ENCODE measurements at regions not wholly inside any gene's neighbourhood (a gene's known extent, or its start where the extent isn't known, plus 50 kb on each side); places are given as distances from the start of the nearest gene placed in this dataset.

DNA sequence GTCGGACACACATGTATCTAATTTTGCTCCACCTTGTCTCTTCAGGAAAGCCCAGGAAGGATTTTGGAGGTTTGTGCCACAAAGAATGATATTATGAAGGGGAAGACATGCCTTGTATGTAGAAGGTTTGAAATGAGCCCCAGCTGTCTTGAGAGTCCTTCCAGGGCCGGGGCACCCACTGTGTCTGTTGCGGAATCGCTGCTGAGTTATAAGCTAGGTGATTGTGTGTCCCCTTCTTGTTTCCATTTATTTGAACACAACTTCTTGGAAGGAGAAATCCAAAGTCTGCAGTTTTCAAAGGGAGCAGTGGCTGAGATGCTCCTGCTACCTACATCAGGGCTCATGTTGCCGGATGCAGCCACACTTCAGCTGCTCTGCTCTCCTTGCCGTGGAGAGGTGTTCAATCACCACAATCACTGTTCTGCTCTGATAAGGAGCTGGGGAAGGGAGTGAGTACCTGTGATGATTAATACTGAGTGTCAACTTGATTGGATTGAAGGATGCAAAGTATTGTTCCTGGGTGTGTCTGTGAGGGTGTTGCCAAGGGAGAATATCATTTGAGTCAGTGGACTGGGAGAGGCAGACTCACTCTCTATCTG lies 828.6 kb downstream of the QKI start:
- Histone ChIP-seq H3K4me1 (ENCODE audit: control insufficient read depth in 5 of 5, insufficient read depth in 5 of 5, low read length in 5 of 5) (peaks cover 0 to 6% (median 0%) of the 10 kb centered on the region in 5 donors), H3K36me3 (ENCODE audit: control insufficient read depth in 5 of 5, insufficient read depth in 5 of 5, low read length in 5 of 5) (no peaks in the 10 kb centered on the region), H3K27me3 (ENCODE audit: control insufficient read depth in 5 of 5, insufficient read depth in 4 of 5, low read length in 5 of 5) (no peaks in the 10 kb centered on the region), H3K9ac (ENCODE audit: low read length in 5 of 5) (no peak overlapping the region), H3K27ac (ENCODE audit: low read depth, low read length) (no peak overlapping the region), H3K4me3 (ENCODE audit: low read depth in 1 of 5, low read length in 5 of 5) (no peak overlapping the region), H3K9me3 (ENCODE audit: control insufficient read depth in 5 of 5, low read length in 5 of 5) (no peaks in the 10 kb centered on the region)

DNA sequence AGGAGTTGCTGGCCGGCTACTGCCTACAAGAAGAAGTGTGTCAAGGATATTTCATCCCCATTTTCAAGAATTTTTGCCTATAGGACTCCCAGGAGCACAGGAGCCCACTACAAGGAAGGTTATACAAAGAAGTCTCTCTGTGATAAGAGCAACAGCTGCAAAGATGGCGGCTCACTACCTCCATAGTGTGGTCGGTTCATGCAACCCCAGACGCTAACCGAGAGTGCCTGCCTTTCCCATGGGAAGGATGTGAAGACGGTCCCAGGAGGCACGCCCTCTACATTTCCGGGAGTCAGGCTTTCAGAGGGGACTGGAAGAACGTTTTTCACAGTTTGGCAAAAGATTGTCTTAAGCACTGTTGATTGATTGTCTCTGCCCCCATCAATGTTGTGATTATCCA lies 816.3 kb downstream of the QKI start:
- Histone ChIP-seq H3K27me3 (ENCODE audit: control insufficient read depth in 5 of 5, insufficient read depth in 4 of 5, low read length in 5 of 5) (no peaks in the 10 kb centered on the region), H3K9me3 (ENCODE audit: control insufficient read depth in 5 of 5, low read length in 5 of 5) (peaks cover 0 to 3% (median 0%) of the 10 kb centered on the region in 5 donors), H3K4me3 (ENCODE audit: low read depth in 1 of 5, low read length in 5 of 5) (no peak overlapping the region), H3K4me1 (ENCODE audit: control insufficient read depth in 5 of 5, insufficient read depth in 5 of 5, low read length in 5 of 5) (no peaks in the 10 kb centered on the region), H3K36me3 (ENCODE audit: control insufficient read depth in 5 of 5, insufficient read depth in 5 of 5, low read length in 5 of 5) (no peaks in the 10 kb centered on the region), H3K9ac (ENCODE audit: low read length in 5 of 5) (no peak overlapping the region), H3K27ac (ENCODE audit: low read depth, low read length) (no peak overlapping the region)

DNA sequence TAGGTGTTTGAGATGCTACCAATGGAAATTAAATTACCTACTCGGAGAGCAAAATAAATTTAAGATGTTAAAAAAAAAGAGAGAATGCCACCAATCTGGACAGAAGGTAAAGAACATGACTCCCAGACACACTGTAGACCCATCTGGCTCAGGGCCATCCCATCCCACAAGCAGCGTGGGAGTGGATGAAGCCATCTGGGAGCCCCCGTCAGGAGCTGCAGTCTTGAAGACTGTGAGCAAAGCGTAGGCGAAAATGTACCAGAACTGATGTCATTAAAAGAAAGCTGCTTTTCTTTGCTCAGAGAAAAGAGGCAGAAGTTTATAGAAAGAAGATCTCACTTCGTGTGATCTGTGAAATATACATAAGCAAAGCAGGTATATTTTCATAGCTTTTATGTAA lies 815.7 kb downstream of the QKI start:
- H3K9ac ChIP-seq (ENCODE audit: low read length in 5 of 5), result no peak overlapping the region
- H3K27me3 ChIP-seq (ENCODE audit: control insufficient read depth in 5 of 5, insufficient read depth in 4 of 5, low read length in 5 of 5), result no peaks in the 10 kb centered on the region
- H3K4me1 ChIP-seq (ENCODE audit: control insufficient read depth in 5 of 5, insufficient read depth in 5 of 5, low read length in 5 of 5), result no peaks in the 10 kb centered on the region
- H3K9me3 ChIP-seq (ENCODE audit: control insufficient read depth in 5 of 5, low read length in 5 of 5), result peaks cover 0 to 3% (median 0%) of the 10 kb centered on the region in 5 donors
- H3K36me3 ChIP-seq (ENCODE audit: control insufficient read depth in 5 of 5, insufficient read depth in 5 of 5, low read length in 5 of 5), result no peaks in the 10 kb centered on the region
- no peak overlapping the region for H3K27ac ChIP-seq (ENCODE audit: low read depth, low read length)
- no peak overlapping the region for H3K4me3 ChIP-seq (ENCODE audit: low read depth in 1 of 5, low read length in 5 of 5)

DNA sequence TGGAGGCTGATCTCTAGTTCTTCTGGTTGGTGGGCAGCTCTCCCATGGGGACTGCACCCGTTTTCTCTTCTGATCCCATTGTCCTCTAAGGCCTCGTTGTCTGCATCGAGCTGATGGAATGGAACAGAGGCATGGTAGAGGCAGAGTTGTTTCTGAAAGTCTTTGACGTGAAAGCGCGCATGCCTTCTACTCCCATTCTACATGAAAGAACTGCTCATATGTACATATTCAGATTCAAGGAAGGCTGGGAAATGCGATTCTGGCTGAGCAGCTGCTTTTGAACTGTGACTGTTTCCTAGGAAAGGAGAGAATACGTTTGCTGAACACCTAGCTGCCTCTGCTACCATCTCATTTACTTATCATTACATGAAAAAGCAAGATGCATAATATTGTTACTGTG lies 815.2 kb downstream of the QKI start:
- Histone ChIP-seq H3K27ac (ENCODE audit: low read depth, low read length) (no peak overlapping the region), H3K9ac (ENCODE audit: low read length in 5 of 5) (no peak overlapping the region), H3K27me3 (ENCODE audit: control insufficient read depth in 5 of 5, insufficient read depth in 4 of 5, low read length in 5 of 5) (no peaks in the 10 kb centered on the region), H3K4me1 (ENCODE audit: control insufficient read depth in 5 of 5, insufficient read depth in 5 of 5, low read length in 5 of 5) (no peaks in the 10 kb centered on the region), H3K36me3 (ENCODE audit: control insufficient read depth in 5 of 5, insufficient read depth in 5 of 5, low read length in 5 of 5) (no peaks in the 10 kb centered on the region), H3K9me3 (ENCODE audit: control insufficient read depth in 5 of 5, low read length in 5 of 5) (peaks cover 0 to 2% (median 0%) of the 10 kb centered on the region in 5 donors), H3K4me3 (ENCODE audit: low read depth in 1 of 5, low read length in 5 of 5) (no peak overlapping the region)

DNA sequence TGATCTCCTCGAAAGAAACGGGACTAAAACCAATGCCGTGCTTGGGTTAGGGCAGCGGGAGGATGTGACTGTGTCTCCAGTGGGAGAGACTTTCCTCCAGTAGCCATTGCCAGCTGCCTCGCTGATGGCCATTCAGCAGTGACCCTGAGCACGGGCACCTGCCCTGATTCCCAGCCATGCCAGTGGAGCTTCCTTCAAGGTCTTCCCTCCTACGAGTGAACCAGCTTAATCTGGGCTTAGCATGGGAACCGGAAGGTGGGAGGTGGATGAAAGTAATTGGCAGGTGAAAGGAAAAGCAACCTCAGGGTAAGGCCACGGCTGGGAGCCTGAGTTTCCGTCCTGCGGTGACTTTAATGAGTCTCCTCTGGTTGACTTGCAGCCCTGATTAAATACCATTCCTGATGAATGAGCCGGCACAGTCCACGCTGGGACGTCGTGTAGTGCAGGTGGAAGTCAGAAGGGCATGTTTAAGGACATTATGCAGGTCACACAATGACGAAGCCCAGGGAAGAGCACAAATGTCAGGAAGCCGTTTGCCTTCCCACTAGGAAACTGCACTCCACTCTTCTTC lies 813.5 kb downstream of the QKI start:
- Histone ChIP-seq H3K36me3 (ENCODE audit: control insufficient read depth in 5 of 5, insufficient read depth in 5 of 5, low read length in 5 of 5) (no peaks in the 10 kb centered on the region), H3K9ac (ENCODE audit: low read length in 5 of 5) (no peak overlapping the region), H3K4me3 (ENCODE audit: low read depth in 1 of 5, low read length in 5 of 5) (no peak overlapping the region), H3K4me1 (ENCODE audit: control insufficient read depth in 5 of 5, insufficient read depth in 5 of 5, low read length in 5 of 5) (no peaks in the 10 kb centered on the region), H3K27ac (ENCODE audit: low read depth, low read length) (no peak overlapping the region), H3K9me3 (ENCODE audit: control insufficient read depth in 5 of 5, low read length in 5 of 5) (no peaks in the 10 kb centered on the region), H3K27me3 (ENCODE audit: control insufficient read depth in 5 of 5, insufficient read depth in 4 of 5, low read length in 5 of 5) (no peaks in the 10 kb centered on the region)

DNA sequence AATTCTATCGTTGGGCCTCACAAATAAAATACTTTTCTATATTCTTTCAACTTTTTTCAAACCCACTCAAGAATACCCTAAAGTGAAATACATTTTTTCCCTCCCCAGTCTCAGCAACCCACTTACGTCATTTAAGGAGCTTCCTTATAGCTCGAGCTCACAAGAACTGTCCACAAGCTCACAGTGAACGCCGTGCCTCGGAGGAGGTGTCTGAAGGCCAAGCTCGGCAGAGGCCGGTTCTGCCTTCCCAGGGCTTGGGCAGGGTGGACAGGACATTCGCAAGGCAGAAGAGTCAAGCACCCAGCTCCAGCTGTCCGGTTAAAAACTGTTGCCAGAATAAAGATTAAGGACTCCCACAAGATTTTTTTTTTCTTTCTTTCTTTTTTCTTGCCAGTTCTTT lies 802.3 kb downstream of the QKI start:
- peaks cover 0 to 4% (median 0%) of the 10 kb centered on the region in 5 donors for H3K4me1 ChIP-seq (ENCODE audit: control insufficient read depth in 5 of 5, insufficient read depth in 5 of 5, low read length in 5 of 5)
- no peaks in the 10 kb centered on the region for H3K36me3 ChIP-seq (ENCODE audit: control insufficient read depth in 5 of 5, insufficient read depth in 5 of 5, low read length in 5 of 5)
- H3K9me3 ChIP-seq (ENCODE audit: control insufficient read depth in 5 of 5, low read length in 5 of 5), result peaks cover 0 to 2% (median 0%) of the 10 kb centered on the region in 5 donors
- H3K4me3 ChIP-seq (ENCODE audit: low read depth in 1 of 5, low read length in 5 of 5), result no peak overlapping the region
- no peak overlapping the region for H3K27ac ChIP-seq (ENCODE audit: low read depth, low read length)
- no peak overlapping the region for H3K9ac ChIP-seq (ENCODE audit: low read length in 5 of 5)
- no peaks in the 10 kb centered on the region for H3K27me3 ChIP-seq (ENCODE audit: control insufficient read depth in 5 of 5, insufficient read depth in 4 of 5, low read length in 5 of 5)

DNA sequence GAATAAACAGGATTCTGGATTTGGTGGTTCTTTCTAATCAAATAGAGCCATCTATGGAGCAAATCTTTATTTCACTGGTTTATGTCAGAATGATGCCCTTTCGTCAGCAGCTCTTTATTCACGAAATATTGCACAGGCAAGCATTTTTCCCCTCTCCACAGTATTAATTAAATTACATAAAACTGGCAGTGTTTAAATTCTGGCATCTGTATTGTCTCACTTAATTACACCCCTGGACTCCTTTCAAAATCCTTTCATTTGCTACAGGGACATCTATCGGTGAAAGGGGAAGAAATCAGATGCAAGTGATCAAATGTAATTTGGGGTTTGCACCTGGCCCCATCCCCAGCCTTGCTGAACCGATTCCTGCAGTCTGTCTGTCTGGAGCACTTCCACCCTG lies 801.9 kb downstream of the QKI start:
- H3K4me1 ChIP-seq (ENCODE audit: control insufficient read depth in 5 of 5, insufficient read depth in 5 of 5, low read length in 5 of 5), result peaks cover 0 to 4% (median 0%) of the 10 kb centered on the region in 5 donors
- H3K27ac ChIP-seq (ENCODE audit: low read depth, low read length), result no peak overlapping the region
- no peaks in the 10 kb centered on the region for H3K36me3 ChIP-seq (ENCODE audit: control insufficient read depth in 5 of 5, insufficient read depth in 5 of 5, low read length in 5 of 5)
- H3K4me3 ChIP-seq (ENCODE audit: low read depth in 1 of 5, low read length in 5 of 5), result no peak overlapping the region
- peaks cover 0 to 2% (median 0%) of the 10 kb centered on the region in 5 donors for H3K9me3 ChIP-seq (ENCODE audit: control insufficient read depth in 5 of 5, low read length in 5 of 5)
- H3K9ac ChIP-seq (ENCODE audit: low read length in 5 of 5), result no peak overlapping the region
- H3K27me3 ChIP-seq (ENCODE audit: control insufficient read depth in 5 of 5, insufficient read depth in 4 of 5, low read length in 5 of 5), result no peaks in the 10 kb centered on the region

DNA sequence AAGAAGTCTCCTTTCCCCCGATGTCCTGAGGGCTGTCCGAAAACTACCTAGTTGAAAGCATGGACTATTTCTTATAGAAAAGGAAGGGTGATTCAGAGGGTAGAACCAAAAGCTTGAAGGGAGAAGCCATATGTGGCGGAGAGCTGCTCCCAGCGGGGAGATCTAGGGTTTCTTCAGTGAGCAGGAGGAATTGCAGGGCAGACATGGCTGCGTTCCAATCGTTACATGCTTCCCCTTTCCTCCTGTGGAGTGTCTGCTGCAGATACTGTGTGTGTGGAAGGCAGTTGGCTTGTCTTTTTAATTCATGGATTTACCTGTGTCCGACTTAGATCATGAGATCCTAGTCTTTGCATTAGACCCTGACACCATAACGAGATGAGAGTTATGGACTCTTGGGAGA lies 799.5 kb downstream of the QKI start:
- H3K4me1 ChIP-seq (ENCODE audit: control insufficient read depth in 5 of 5, insufficient read depth in 5 of 5, low read length in 5 of 5), result peaks cover 0 to 4% (median 0%) of the 10 kb centered on the region in 5 donors
- H3K9ac ChIP-seq (ENCODE audit: low read length in 5 of 5), result no peak overlapping the region
- H3K9me3 ChIP-seq (ENCODE audit: control insufficient read depth in 5 of 5, low read length in 5 of 5), result peaks cover 0 to 2% (median 0%) of the 10 kb centered on the region in 5 donors
- H3K27ac ChIP-seq (ENCODE audit: low read depth, low read length), result no peak overlapping the region
- H3K27me3 ChIP-seq (ENCODE audit: control insufficient read depth in 5 of 5, insufficient read depth in 4 of 5, low read length in 5 of 5), result no peaks in the 10 kb centered on the region
- no peaks in the 10 kb centered on the region for H3K36me3 ChIP-seq (ENCODE audit: control insufficient read depth in 5 of 5, insufficient read depth in 5 of 5, low read length in 5 of 5)
- H3K4me3 ChIP-seq (ENCODE audit: low read depth in 1 of 5, low read length in 5 of 5), result no peak overlapping the region

DNA sequence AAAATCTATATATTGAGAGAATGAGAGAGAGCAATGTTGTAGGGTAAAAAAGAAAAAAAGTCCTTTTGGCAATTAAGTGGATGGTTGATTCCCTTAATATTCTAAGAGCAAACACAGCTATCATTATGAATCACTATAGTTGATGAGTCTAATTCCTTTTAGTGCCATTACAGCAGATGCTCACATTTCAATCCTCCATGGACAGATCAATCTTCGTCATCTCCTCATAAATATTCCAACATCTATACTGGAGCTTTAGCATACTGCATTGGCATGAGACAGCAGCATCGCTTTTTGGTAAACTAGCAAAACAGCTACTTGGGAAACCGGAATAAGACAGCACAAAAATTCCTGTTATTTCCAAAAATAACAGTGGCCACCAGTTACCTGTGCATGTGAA lies 796.7 kb downstream of the QKI start:
- no peaks in the 10 kb centered on the region for H3K36me3 ChIP-seq (ENCODE audit: control insufficient read depth in 5 of 5, insufficient read depth in 5 of 5, low read length in 5 of 5)
- H3K9ac ChIP-seq (ENCODE audit: low read length in 5 of 5), result no peak overlapping the region
- no peak overlapping the region for H3K4me3 ChIP-seq (ENCODE audit: low read depth in 1 of 5, low read length in 5 of 5)
- no peaks in the 10 kb centered on the region for H3K27me3 ChIP-seq (ENCODE audit: control insufficient read depth in 5 of 5, insufficient read depth in 4 of 5, low read length in 5 of 5)
- H3K9me3 ChIP-seq (ENCODE audit: control insufficient read depth in 5 of 5, low read length in 5 of 5), result peaks cover 0 to 2% (median 0%) of the 10 kb centered on the region in 5 donors
- no peak overlapping the region for H3K27ac ChIP-seq (ENCODE audit: low read depth, low read length)
- H3K4me1 ChIP-seq (ENCODE audit: control insufficient read depth in 5 of 5, insufficient read depth in 5 of 5, low read length in 5 of 5), result peaks cover 0 to 17% (median 6%) of the 10 kb centered on the region in 5 donors

DNA sequence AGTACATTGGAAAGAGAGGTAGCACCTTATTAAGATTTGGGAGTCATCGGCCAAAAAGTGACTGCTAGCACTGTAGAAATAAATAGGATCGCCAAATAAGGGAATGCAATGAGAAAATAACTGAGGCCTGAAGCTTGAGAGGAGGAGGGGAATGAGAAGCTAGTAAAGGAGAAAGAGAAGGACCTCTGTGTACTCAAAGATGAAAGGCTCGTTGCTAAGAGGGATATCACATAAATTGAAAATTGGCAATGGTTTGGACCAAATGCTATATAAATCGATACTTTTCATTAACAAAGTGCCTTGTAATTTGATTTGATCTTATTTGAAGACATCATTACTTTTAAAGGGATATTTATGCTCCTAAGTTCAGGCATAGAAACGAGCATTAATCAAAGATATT lies 796.3 kb downstream of the QKI start:
- H3K4me3 ChIP-seq (ENCODE audit: low read depth in 1 of 5, low read length in 5 of 5), result no peak overlapping the region
- H3K27ac ChIP-seq (ENCODE audit: low read depth, low read length), result no peak overlapping the region
- no peaks in the 10 kb centered on the region for H3K36me3 ChIP-seq (ENCODE audit: control insufficient read depth in 5 of 5, insufficient read depth in 5 of 5, low read length in 5 of 5)
- H3K27me3 ChIP-seq (ENCODE audit: control insufficient read depth in 5 of 5, insufficient read depth in 4 of 5, low read length in 5 of 5), result no peaks in the 10 kb centered on the region
- no peak overlapping the region for H3K9ac ChIP-seq (ENCODE audit: low read length in 5 of 5)
- peaks cover 0 to 2% (median 0%) of the 10 kb centered on the region in 5 donors for H3K9me3 ChIP-seq (ENCODE audit: control insufficient read depth in 5 of 5, low read length in 5 of 5)
- H3K4me1 ChIP-seq (ENCODE audit: control insufficient read depth in 5 of 5, insufficient read depth in 5 of 5, low read length in 5 of 5), result peaks cover 0 to 19% (median 6%) of the 10 kb centered on the region in 5 donors

Measured in subcutaneous abdominal adipose tissue (tissue), 5 donors.